ENCODE measurements at regions not wholly inside any gene's neighbourhood (a gene's known extent, or its start where the extent isn't known, plus 50 kb on each side); places are given as distances from the start of the nearest gene placed in this dataset.

DNA sequence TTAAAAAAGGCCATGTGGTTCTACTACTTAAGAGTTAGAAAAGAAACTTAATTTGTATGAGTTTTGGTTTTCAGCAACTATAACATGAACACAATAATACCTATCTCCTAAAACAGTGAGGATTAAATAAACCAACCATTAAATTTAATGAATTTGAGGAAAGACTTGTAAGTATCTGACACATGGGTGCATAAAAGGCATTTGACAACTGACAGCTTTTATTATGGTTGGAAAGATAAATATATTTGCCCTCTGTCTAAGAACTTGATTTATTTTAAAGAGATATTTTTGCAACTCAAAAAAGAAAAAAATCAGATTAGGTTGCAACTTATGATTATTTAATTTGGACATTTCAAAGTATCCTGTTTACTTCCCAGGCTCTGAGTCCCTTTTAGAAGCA, 217.9 kb upstream of the EEA1 start:
- FAIRE-seq: no peak

More for the DNA sequence above, 217.9 kb upstream of the EEA1 start:
- Histone ChIP-seq H4K20me1 (replicated peaks in 1 of 2; ENCODE audit: control insufficient read depth in 1 of 2, insufficient read depth in 2 of 2, low read length in 2 of 2) (no peaks in the 10 kb centered on the region), H2BK120ac (replicated peaks; ENCODE audit: low read depth, low read length) (no peak overlapping the region), H3K4me3 (ENCODE audit: extremely low read depth in 1 of 4, insufficient read depth in 2 of 4, low read depth in 3 of 4, low read length in 4 of 4) (no peak overlapping the region), H2BK15ac (ENCODE audit: low read length) (no peak overlapping the region), H4K8ac (ENCODE audit: extremely low read depth, insufficient read depth, low read length) (no peak overlapping the region), H3K4ac (replicated peaks; ENCODE audit: insufficient read length, low read depth, low read length) (no peak overlapping the region), H3K27ac (ENCODE audit: low read depth, low read length) (no peak overlapping the region), H2AFZ (ENCODE audit: low read length) (no peak overlapping the region), H3K18ac (ENCODE audit: extremely low read depth, low read length) (no peak overlapping the region), H2BK20ac (ENCODE audit: low read length) (no peak overlapping the region), H3K27me3 (replicated peaks in 1 of 4; ENCODE audit: control insufficient read depth in 3 of 4, extremely low read depth in 1 of 4, insufficient read depth in 3 of 4, low read length in 3 of 4) (no peaks in the 10 kb centered on the region), H3K4me2 (ENCODE audit: insufficient read depth in 1 of 2, low read depth in 2 of 2, low read length in 2 of 2) (no peak overlapping the region), H2AK5ac (ENCODE audit: low read depth, low read length) (no peak overlapping the region), H3K79me2 (ENCODE audit: control insufficient read depth in 1 of 2, insufficient read depth in 2 of 2, low read length in 2 of 2) (no peaks in the 10 kb centered on the region), H3K36me3 (ENCODE audit: control insufficient read depth in 2 of 4, insufficient read depth in 4 of 4, low read length in 3 of 4) (no peaks in the 10 kb centered on the region), H2BK12ac (ENCODE audit: low read depth, low read length) (no peak overlapping the region), H3K14ac (ENCODE audit: insufficient read length) (no peak overlapping the region), H3K23ac (ENCODE audit: insufficient read length) (no peak overlapping the region), H4K5ac (ENCODE audit: insufficient read length, low read depth, low read length) (no peak overlapping the region), H3K9me3 (ENCODE audit: insufficient read depth in 2 of 2, low read depth in 1 of 2, low read length in 1 of 2) (no peaks in the 10 kb centered on the region), H3K79me1 (ENCODE audit: low read depth, low read length) (no peaks in the 10 kb centered on the region), H3K9ac (replicated peaks in 1 of 4; ENCODE audit: extremely low read depth in 1 of 4, low read depth in 3 of 4, low read length in 3 of 4) (no peak overlapping the region), H2BK5ac (ENCODE audit: low read depth, low read length) (no peak overlapping the region), H4K91ac (replicated peaks; ENCODE audit: insufficient read length, low read length) (no peak overlapping the region), H3K23me2 (ENCODE audit: low read depth, low read length) (no peaks in the 10 kb centered on the region), H3K56ac (replicated peaks; ENCODE audit: insufficient read length, low read depth, low read length) (no peak overlapping the region), H3K4me1 (replicated peaks in 1 of 4; ENCODE audit: control insufficient read depth in 3 of 4, insufficient read depth in 4 of 4, low read length in 3 of 4) (no peaks in the 10 kb centered on the region)
- ChIA-PET CTCF (ENCODE audit: partially characterized antibody) (no interaction called here), POLR2A (ENCODE audit: partially characterized antibody) (no interaction called here)
- no peak for DNase-seq (ENCODE audit: low read depth in 1 of 2, low spot score in 2 of 2)
- no peak for TF ChIP-seq POLR2A (IDR thresholded peaks at IDR 0.05; ENCODE audit: control extremely low read depth in 1 of 2, low read depth in 2 of 2, low read length in 2 of 2)
- TF ChIP-seq, protein P1, sequence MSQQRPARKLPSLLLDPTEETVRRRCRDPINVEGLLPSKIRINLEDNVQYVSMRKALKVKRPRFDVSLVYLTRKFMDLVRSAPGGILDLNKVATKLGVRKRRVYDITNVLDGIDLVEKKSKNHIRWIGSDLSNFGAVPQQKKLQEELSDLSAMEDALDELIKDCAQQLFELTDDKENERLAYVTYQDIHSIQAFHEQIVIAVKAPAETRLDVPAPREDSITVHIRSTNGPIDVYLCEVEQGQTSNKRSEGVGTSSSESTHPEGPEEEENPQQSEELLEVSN (IDR thresholded peaks at IDR 0.05): no peak
- TF ChIP-seq POLR2AphosphoS5 (IDR thresholded peaks at IDR 0.05; ENCODE audit: low read depth, low read length): no peak
- TF ChIP-seq, protein P2, sequence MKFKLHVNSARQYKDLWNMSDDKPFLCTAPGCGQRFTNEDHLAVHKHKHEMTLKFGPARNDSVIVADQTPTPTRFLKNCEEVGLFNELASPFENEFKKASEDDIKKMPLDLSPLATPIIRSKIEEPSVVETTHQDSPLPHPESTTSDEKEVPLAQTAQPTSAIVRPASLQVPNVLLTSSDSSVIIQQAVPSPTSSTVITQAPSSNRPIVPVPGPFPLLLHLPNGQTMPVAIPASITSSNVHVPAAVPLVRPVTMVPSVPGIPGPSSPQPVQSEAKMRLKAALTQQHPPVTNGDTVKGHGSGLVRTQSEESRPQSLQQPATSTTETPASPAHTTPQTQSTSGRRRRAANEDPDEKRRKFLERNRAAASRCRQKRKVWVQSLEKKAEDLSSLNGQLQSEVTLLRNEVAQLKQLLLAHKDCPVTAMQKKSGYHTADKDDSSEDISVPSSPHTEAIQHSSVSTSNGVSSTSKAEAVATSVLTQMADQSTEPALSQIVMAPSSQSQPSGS (IDR thresholded peaks at IDR 0.05; ENCODE audit: low read length): no peak
- no peak for TF ChIP-seq YY1 (IDR thresholded peaks at IDR 0.05; ENCODE audit: low read depth, low read length)
- no peak for TF ChIP-seq HDAC6 (IDR thresholded peaks at IDR 0.05; ENCODE audit: low read depth, low read length)

Measured in H1 (cell line).